Transverse colon (tissue), 4 donors: ENCODE measurements at regions not wholly inside any gene's neighbourhood (a gene's known extent, or its start where the extent isn't known, plus 50 kb on each side); places are given as distances from the start of the nearest gene placed in this dataset.

Source experiments
- DNase-seq: peaks from one replicate; pipeline ENCODE4 v3.0.0-alpha.2; 2019
- H3K27ac ChIP-seq, 4 donors: fragments of 200-600 bp; sonication (generic); 2 replicates each; pipeline ENCODE4 v1.5.1; 2016 to 2018; ENCODE audit warnings: inconsistent platforms in 4 of 4
- H3K27me3 ChIP-seq: fragments of 200-600 bp; sonication (generic); 2 replicates; pipeline ENCODE4 v1.5.1; 2017; ENCODE audit warnings: inconsistent platforms
- H3K36me3 ChIP-seq, 4 donors: fragments of 200-600 bp; sonication (generic); 2 replicates each; pipeline ENCODE4 v1.5.1; 2017 to 2019; ENCODE audit warnings: inconsistent platforms in 4 of 4
- H3K4me1 ChIP-seq, 4 donors: fragments of 200-600 bp; sonication (generic); 2 replicates each; pipeline ENCODE4 v1.5.1; 2017 to 2020; ENCODE audit warnings: inconsistent platforms in 4 of 4
- H3K4me3 ChIP-seq, 4 donors: fragments of 200-600 bp; sonication (generic); 1 replicate in 1 of 4; 2 replicates in 3 of 4; pipeline versions ENCODE4 v1.5.1 to v1.6.1; 2017 to 2019; ENCODE audit warnings: inconsistent platforms in 4 of 4
- H3K9me3 ChIP-seq, 2 donors: fragments of 200-600 bp; sonication (generic); 2 replicates each; pipeline ENCODE4 v1.5.1; 2017 to 2019; ENCODE audit warnings: inconsistent platforms in 2 of 2
- CTCF ChIP-seq, 5 experiments: fragments of 200-600 bp in 3 of 5; fragments of 450-650 bp in 2 of 5; sonication (generic) in 3 of 5; IDR thresholded peaks; 1 replicate in 2 of 5; 2 replicates in 3 of 5; pipeline ENCODE4 v1.5.1; 2016 to 2017; ENCODE audit warnings: antibody characterized with exemption in 5 of 5, inconsistent platforms in 3 of 5, mild to moderate bottlenecking in 2 of 5, moderate library complexity in 1 of 5
- EP300 ChIP-seq: sonication (generic); formaldehyde crosslinking; IDR thresholded peaks from one replicate; pipeline ENCODE4 v1.6.1; 2017; ENCODE audit warnings: antibody characterized with exemption, low read depth
- POLR2A ChIP-seq: fragments of 450-650 bp; IDR thresholded peaks from one replicate; pipeline ENCODE4 v1.6.1; 2016; ENCODE audit warnings: antibody characterized with exemption, mild to moderate bottlenecking, moderate library complexity
- POLR2AphosphoS5 ChIP-seq, 3 donors: sonication (generic); formaldehyde crosslinking; IDR thresholded peaks; one replicate each; pipeline ENCODE4 v1.6.1; 2016; ENCODE audit warnings: antibody characterized with exemption in 3 of 3
- WGBS, 2 donors: methylation state at CpG; one replicate each; pipeline ENCODE4 v1.1.5; 2018; ENCODE audit warnings: low coverage in 1 of 2; 5-methylcytosine and 5-hydroxymethylcytosine counted together
- in situ Hi-C, 4 donors: fragments of 200-750 bp; cut with MboI; loops; one replicate each; pipeline versions ENCODE4 v1.15.0 to v1.15.1; 2017; ENCODE audit warnings: low sequenced_read_pairs in 3 of 4, low pct_ligation_motif_present in 1 of 4, low pct_unique_long_range_greater_than_20kb in 1 of 4
- intact Hi-C: fragments of 100-400 bp; cut with DNase I; formaldehyde crosslinking; loops from one replicate; pipeline ENCODE4 v1.15.1; 2023; ENCODE audit warnings: low total_unique reads

- no peaks in the 10 kb centered on the region for H3K36me3 ChIP-seq
- 40 to 76% methylated on average over 1 to 17 of the region's 17 CpGs for WGBS, 2 donors
- no peaks in the 10 kb centered on the region for H3K4me1 ChIP-seq
- H3K9me3 ChIP-seq: no peaks in the 10 kb centered on the region
- H3K27ac ChIP-seq: no peak overlapping the region
- intact Hi-C loops: no loop called here
- no peak for DNase-seq
- no peak for TF ChIP-seq EP300
- TF ChIP-seq POLR2A: no peak
- TF ChIP-seq CTCF (IDR thresholded peaks at IDR 0.05): no peak
- no peak for TF ChIP-seq POLR2AphosphoS5 (IDR thresholded peaks at IDR 0.05)
- H3K27me3 ChIP-seq: no peaks in the 10 kb centered on the region
- in situ Hi-C loops: no loop called here
- no peak overlapping the region for H3K4me3 ChIP-seq
These were observed 50.1 kb upstream of the SMOC2 start for GRCh38 chr6:168390749-168391420.
